OCI-LY3 (cell line): ENCODE measurements at regions not wholly inside any gene's neighbourhood (a gene's known extent, or its start where the extent isn't known, plus 50 kb on each side); places are given as distances from the start of the nearest gene placed in this dataset.

ENCODE experiments used
- H2AFZ ChIP-seq: fragments of 200-600, 300-600 bp; shearing (Covaris generic); 2 replicates; pipeline ENCODE4 v1.6.0; 2014; ENCODE audit warnings: antibody characterized with exemption, low read depth, low read length
- H3K27ac ChIP-seq: fragments of 200-600, 300-600 bp; sonication (generic); 2 replicates; pipeline ENCODE4 v1.5.1; 2014; ENCODE audit warnings: mild to moderate bottlenecking, low read length, moderate library complexity, mixed read lengths
- H3K27me3 ChIP-seq: fragments of 200-600, 300-600 bp; sonication (generic); 2 replicates; pipeline ENCODE4 v1.6.1; 2014; ENCODE audit warnings: low read depth, low read length, mixed read lengths
- H3K36me3 ChIP-seq: fragments of 200-600, 300-600 bp; sonication (generic); replicated peaks from 2 replicates; pipeline ENCODE3; 2014; ENCODE audit warnings: low read depth, low read length, mixed read lengths
- H3K4me1 ChIP-seq: fragments of 300-600, 200-600 bp; sonication (generic); 2 replicates; pipeline ENCODE4 v1.6.1; 2014; ENCODE audit warnings: low read length, mixed read lengths
- H3K4me2 ChIP-seq: fragments of 200-600, 300-600 bp; sonication (generic); 2 replicates; pipeline ENCODE4 v1.6.1; 2014; ENCODE audit warnings: low read length, mixed read lengths
- H3K4me3 ChIP-seq: fragments of 300-600, 200-600 bp; sonication (generic); 2 replicates; pipeline ENCODE4 v1.5.1; 2014; ENCODE audit warnings: antibody characterized with exemption, mild to moderate bottlenecking, low read length, moderate library complexity
- H3K79me2 ChIP-seq: fragments of 300-600, 200-600 bp; shearing (Covaris generic); 2 replicates; pipeline ENCODE4 v1.6.1; 2014; ENCODE audit warnings: mild to moderate bottlenecking, low read length, mixed read lengths
- H3K9ac ChIP-seq: fragments of 300-600, 200-600 bp; shearing (Covaris generic); 2 replicates; pipeline ENCODE4 v1.6.0; 2014; ENCODE audit warnings: mild to moderate bottlenecking, low read length, moderate library complexity
- H3K9me3 ChIP-seq: fragments of 200-600, 300-600 bp; shearing (Covaris generic); 2 replicates; pipeline ENCODE4 v1.6.1; 2014; ENCODE audit warnings: low read length, mixed read lengths; ENCODE audit not compliant: insufficient read depth
- H4K20me1 ChIP-seq: fragments of 200-600, 300-600 bp; sonication (generic); 2 replicates; pipeline ENCODE4 v1.6.1; 2016; ENCODE audit warnings: low read length, mixed read lengths; ENCODE audit not compliant: insufficient read depth
- EZH2phosphoT487 ChIP-seq: fragments of 200-600 bp; shearing (Covaris generic); IDR thresholded peaks from 2 replicates; pipeline ENCODE4 v1.6.1; 2018; ENCODE audit warnings: antibody characterized with exemption, mixed run types, low read depth
- TF ChIP-seq, protein P1 (sequence below): fragments of 200-600, 300-600 bp; sonication (generic); IDR thresholded peaks from 2 replicates; pipeline ENCODE4 v1.5.1; 2014; ENCODE audit warnings: antibody characterized with exemption, low read length, low read depth

GRCh38 chr16:85995541-85996423 is 96.8 kb downstream of the IRF8 start:
- no peaks in the 10 kb centered on the region for H4K20me1 ChIP-seq
- peaks cover 61% of the 10 kb centered on the region for H3K4me1 ChIP-seq
- peak overlapping the region; percentile 64 for H3K4me3 ChIP-seq
- H3K27me3 ChIP-seq: peaks cover 5% of the 10 kb centered on the region; the same call in 1 of the 2 replicates
- H3K9ac ChIP-seq: peak overlapping the region; percentile 54
- peak overlapping the region; percentile 78 for H2AFZ ChIP-seq
- peak overlapping the region; percentile 74 for H3K27ac ChIP-seq
- no peaks in the 10 kb centered on the region for H3K79me2 ChIP-seq
- H3K9me3 ChIP-seq: no peaks in the 10 kb centered on the region
- TF ChIP-seq EZH2phosphoT487: no peak
- TF ChIP-seq, protein P1, sequence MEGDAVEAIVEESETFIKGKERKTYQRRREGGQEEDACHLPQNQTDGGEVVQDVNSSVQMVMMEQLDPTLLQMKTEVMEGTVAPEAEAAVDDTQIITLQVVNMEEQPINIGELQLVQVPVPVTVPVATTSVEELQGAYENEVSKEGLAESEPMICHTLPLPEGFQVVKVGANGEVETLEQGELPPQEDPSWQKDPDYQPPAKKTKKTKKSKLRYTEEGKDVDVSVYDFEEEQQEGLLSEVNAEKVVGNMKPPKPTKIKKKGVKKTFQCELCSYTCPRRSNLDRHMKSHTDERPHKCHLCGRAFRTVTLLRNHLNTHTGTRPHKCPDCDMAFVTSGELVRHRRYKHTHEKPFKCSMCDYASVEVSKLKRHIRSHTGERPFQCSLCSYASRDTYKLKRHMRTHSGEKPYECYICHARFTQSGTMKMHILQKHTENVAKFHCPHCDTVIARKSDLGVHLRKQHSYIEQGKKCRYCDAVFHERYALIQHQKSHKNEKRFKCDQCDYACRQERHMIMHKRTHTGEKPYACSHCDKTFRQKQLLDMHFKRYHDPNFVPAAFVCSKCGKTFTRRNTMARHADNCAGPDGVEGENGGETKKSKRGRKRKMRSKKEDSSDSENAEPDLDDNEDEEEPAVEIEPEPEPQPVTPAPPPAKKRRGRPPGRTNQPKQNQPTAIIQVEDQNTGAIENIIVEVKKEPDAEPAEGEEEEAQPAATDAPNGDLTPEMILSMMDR: no peak
- H3K36me3 ChIP-seq: no peaks in the 10 kb centered on the region
- peak overlapping the region; percentile 75 for H3K4me2 ChIP-seq

GRCh38 chr16:85996843-85997242 is 97.9 kb downstream of the IRF8 start:
- H3K36me3 ChIP-seq: no peaks in the 10 kb centered on the region
- H3K9ac ChIP-seq: no peak overlapping the region
- peaks cover 50% of the 10 kb centered on the region for H3K4me1 ChIP-seq
- H3K4me2 ChIP-seq: no peak overlapping the region
- no peak for TF ChIP-seq EZH2phosphoT487
- TF ChIP-seq, protein P1: no peak
- H3K27me3 ChIP-seq: peaks cover 5% of the 10 kb centered on the region; the same call in 1 of the 2 replicates
- H2AFZ ChIP-seq: no peak overlapping the region
- H4K20me1 ChIP-seq: no peaks in the 10 kb centered on the region
- no peak overlapping the region for H3K27ac ChIP-seq
- no peak overlapping the region for H3K4me3 ChIP-seq
- no peaks in the 10 kb centered on the region for H3K79me2 ChIP-seq
- H3K9me3 ChIP-seq: no peaks in the 10 kb centered on the region

DNA sequence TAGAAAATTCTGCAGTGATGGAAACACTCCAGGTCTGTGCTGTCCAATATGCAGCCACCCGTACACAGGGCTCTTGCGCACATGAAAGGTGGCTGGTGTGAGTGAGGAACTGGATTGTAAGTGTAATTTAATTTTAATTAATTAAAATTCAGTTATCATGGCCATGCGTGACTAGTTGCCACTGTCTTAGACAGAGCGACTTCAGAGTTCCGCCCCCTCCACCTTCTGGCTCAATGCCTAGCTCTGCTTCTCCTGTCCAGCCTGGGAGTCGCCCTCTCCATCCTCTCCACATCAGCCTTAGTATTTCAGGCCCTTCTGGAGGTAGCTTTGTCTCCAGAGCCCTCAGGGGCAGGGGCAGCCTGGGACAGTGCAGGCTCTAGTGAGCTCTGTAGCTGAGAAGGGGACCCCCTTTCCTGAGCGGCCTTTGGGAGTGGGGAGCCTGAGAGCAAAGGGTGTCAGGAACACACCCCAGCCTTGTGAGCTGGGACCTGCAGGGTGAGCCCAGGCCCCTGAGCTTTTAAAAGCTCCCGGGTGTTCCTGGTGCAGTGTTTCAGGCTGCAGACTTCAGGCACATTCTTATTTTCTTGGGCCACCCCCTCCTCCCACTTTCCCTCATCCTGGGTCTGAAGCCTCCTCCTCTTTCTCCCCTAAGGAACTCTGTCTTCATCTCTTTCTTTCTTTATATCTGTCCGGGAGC is 99.4 kb downstream of the IRF8 start:
- no peaks in the 10 kb centered on the region for H3K36me3 ChIP-seq
- H3K4me1 ChIP-seq: peaks cover 38% of the 10 kb centered on the region
- H3K27me3 ChIP-seq: no peaks in the 10 kb centered on the region
- no peak overlapping the region for H3K27ac ChIP-seq
- H3K9ac ChIP-seq: no peak overlapping the region
- no peaks in the 10 kb centered on the region for H3K79me2 ChIP-seq
- no peaks in the 10 kb centered on the region for H4K20me1 ChIP-seq
- H3K4me3 ChIP-seq: no peak overlapping the region
- H3K9me3 ChIP-seq: no peaks in the 10 kb centered on the region
- no peak overlapping the region for H3K4me2 ChIP-seq
- TF ChIP-seq EZH2phosphoT487: no peak
- TF ChIP-seq, protein P1: no peak
- H2AFZ ChIP-seq: no peak overlapping the region
